ENCODE measurements at regions not wholly inside any gene's neighbourhood (a gene's known extent, or its start where the extent isn't known, plus 50 kb on each side); places are given as distances from the start of the nearest gene placed in this dataset.
"Not testable (repeated sequence)": the region's sequence is repeated elsewhere in the genome, so short reads cannot be mapped to it uniquely, and the experiment has no call there.

GRCh38 chr4:179663641-179664429 lies 2221.6 kb upstream of the AGA start:
- Mint-ChIP-seq H3K27ac (no peak overlapping the region), H3K4me1 (no peaks in the 10 kb centered on the region), H3K36me3 (ENCODE audit: low read depth) (no peaks in the 10 kb centered on the region), H3K27me3 (ENCODE audit: low read depth) (no peaks in the 10 kb centered on the region), H3K4me3 (no peak overlapping the region), H3K9me3 (no peaks in the 10 kb centered on the region)
- TF ChIP-seq CTCF (IDR thresholded peaks at IDR 0.05; ENCODE audit: unreplicated experiment in 3 of 3) = no peak

GRCh38 chr4:179664430-179665027 lies 2222.3 kb upstream of the AGA start:
- Mint-ChIP-seq H3K4me1 (no peaks in the 10 kb centered on the region), H3K27ac (no peak overlapping the region), H3K9me3 (no peaks in the 10 kb centered on the region), H3K36me3 (ENCODE audit: low read depth) (no peaks in the 10 kb centered on the region), H3K27me3 (ENCODE audit: low read depth) (no peaks in the 10 kb centered on the region), H3K4me3 (no peak overlapping the region)
- TF ChIP-seq CTCF (IDR thresholded peaks at IDR 0.05; ENCODE audit: unreplicated experiment in 3 of 3) = no peak

- no peak overlapping the region for H3K27ac Mint-ChIP-seq
- H3K27me3 Mint-ChIP-seq (ENCODE audit: low read depth) = no peaks in the 10 kb centered on the region
- H3K4me3 Mint-ChIP-seq = no peak overlapping the region
- no peaks in the 10 kb centered on the region for H3K9me3 Mint-ChIP-seq
- no peaks in the 10 kb centered on the region for H3K4me1 Mint-ChIP-seq
- no peak for TF ChIP-seq CTCF (IDR thresholded peaks at IDR 0.05; ENCODE audit: unreplicated experiment in 3 of 3)
- no peaks in the 10 kb centered on the region for H3K36me3 Mint-ChIP-seq (ENCODE audit: low read depth)
These were observed 2224.0 kb upstream of the AGA start for GRCh38 chr4:179666226-179666625.

GRCh38 chr4:179671609-179672008 lies 2229.4 kb upstream of the AGA start:
- Mint-ChIP-seq H3K4me3 (no peak overlapping the region), H3K36me3 (ENCODE audit: low read depth) (no peaks in the 10 kb centered on the region), H3K4me1 (no peaks in the 10 kb centered on the region), H3K27me3 (ENCODE audit: low read depth) (no peaks in the 10 kb centered on the region), H3K27ac (no peak overlapping the region), H3K9me3 (peaks cover 11% of the 10 kb centered on the region)
- TF ChIP-seq CTCF (IDR thresholded peaks at IDR 0.05; ENCODE audit: unreplicated experiment in 3 of 3) = no peak

GRCh38 chr4:179678093-179678814 lies 2236.0 kb upstream of the AGA start:
- no peaks in the 10 kb centered on the region for H3K36me3 Mint-ChIP-seq (ENCODE audit: low read depth)
- H3K27me3 Mint-ChIP-seq (ENCODE audit: low read depth) = no peaks in the 10 kb centered on the region
- H3K4me3 Mint-ChIP-seq = no peak overlapping the region
- no peak overlapping the region for H3K27ac Mint-ChIP-seq
- H3K4me1 Mint-ChIP-seq = no peaks in the 10 kb centered on the region
- H3K9me3 Mint-ChIP-seq = peaks cover 31% of the 10 kb centered on the region
- no peak for TF ChIP-seq CTCF (IDR thresholded peaks at IDR 0.05; ENCODE audit: unreplicated experiment in 3 of 3)

- H3K27me3 Mint-ChIP-seq (ENCODE audit: low read depth); H3K36me3 Mint-ChIP-seq (ENCODE audit: low read depth); H3K4me1 Mint-ChIP-seq; H3K27ac Mint-ChIP-seq; H3K4me3 Mint-ChIP-seq: not testable (repeated sequence)
- H3K9me3 Mint-ChIP-seq = peaks cover 10% of the 10 kb centered on the region
These were observed 2241.4 kb upstream of the AGA start for GRCh38 chr4:179683661-179684060.
